ENCODE measurements at regions not wholly inside any gene's neighbourhood (a gene's known extent, or its start where the extent isn't known, plus 50 kb on each side); places are given as distances from the start of the nearest gene placed in this dataset.

GRCh38 chr22:49686495-49687219 is 141.0 kb downstream of the BRD1 start:
- TF ChIP-seq CTCF (IDR thresholded peaks at IDR 0.05; ENCODE audit: low read depth, low read length, poor library complexity, severe bottlenecking): no peak
- TF ChIP-seq EZH2phosphoT487 (IDR thresholded peaks at IDR 0.05; ENCODE audit: borderline replicate concordance, low read length): no peak
